Astrocyte (in vitro differentiated cells and primary cell): ENCODE measurements at regions not wholly inside any gene's neighbourhood (a gene's known extent, or its start where the extent isn't known, plus 50 kb on each side); places are given as distances from the start of the nearest gene placed in this dataset.

Experiments used
- DNase-seq: peaks from one replicate; pipeline ENCODE4 v3.0.0-alpha.2; 2010; ENCODE audit warnings: low read depth
- FAIRE-seq: peaks from 2 replicates; lab custom pipeline; 2011; peaks lifted over from hg19 to GRCh38; lab: Jason Lieb, UNC
- H2AFZ ChIP-seq: 2 replicates; pipeline ENCODE4 v1.6.0; 2012; ENCODE audit warnings: low read depth, low read length, inconsistent platforms
- H3K27ac ChIP-seq: 2 replicates; pipeline ENCODE4 v1.5.1; 2011; ENCODE audit warnings: low read depth, low read length, inconsistent platforms
- H3K27me3 ChIP-seq: 2 replicates; pipeline ENCODE4 v1.6.0; 2011; ENCODE audit warnings: low read length, inconsistent platforms; ENCODE audit not compliant: insufficient read depth
- H3K36me3 ChIP-seq: 2 replicates; pipeline ENCODE4 v1.5.1; 2011; ENCODE audit warnings: low read length, inconsistent platforms; ENCODE audit not compliant: insufficient read depth
- H3K4me1 ChIP-seq: 2 replicates; pipeline ENCODE4 v1.5.1; 2011; ENCODE audit warnings: low read length, inconsistent platforms; ENCODE audit not compliant: insufficient read depth
- H3K4me2 ChIP-seq: 2 replicates; pipeline ENCODE4 v1.6.0; 2012; ENCODE audit warnings: low read length, inconsistent platforms
- H3K4me3 ChIP-seq: 2 replicates; pipeline ENCODE4 v1.5.1; 2011; ENCODE audit warnings: low read depth, mild to moderate bottlenecking, low read length, inconsistent platforms; ENCODE audit not compliant: insufficient read depth
- H3K79me2 ChIP-seq: 2 replicates; pipeline ENCODE4 v1.6.0; 2012; ENCODE audit warnings: mild to moderate bottlenecking, low read length, inconsistent platforms; ENCODE audit not compliant: insufficient read depth
- H3K9ac ChIP-seq: 2 replicates; pipeline ENCODE4 v1.6.0; 2012; ENCODE audit warnings: mild to moderate bottlenecking, low read length, inconsistent platforms
- H3K9me3 ChIP-seq: 2 replicates; pipeline ENCODE4 v1.5.1; 2012; ENCODE audit warnings: low read depth, mild to moderate bottlenecking, low read length, inconsistent platforms; ENCODE audit not compliant: insufficient read depth
- H4K20me1 ChIP-seq: 2 replicates; pipeline ENCODE4 v1.6.0; 2012; ENCODE audit warnings: low read length, inconsistent platforms; ENCODE audit not compliant: insufficient read depth
- H3K27ac Mint-ChIP-seq: one replicate; pipeline ENCODE4 v1.8.0; 2021; ENCODE audit warnings: mild to moderate bottlenecking, mixed read lengths; ENCODE audit not compliant: unreplicated experiment
- H3K27me3 Mint-ChIP-seq: one replicate; pipeline ENCODE4 v1.8.0; 2021; ENCODE audit warnings: low read depth, mixed read lengths; ENCODE audit not compliant: unreplicated experiment
- H3K36me3 Mint-ChIP-seq: one replicate; pipeline ENCODE4 v1.8.0; 2021; ENCODE audit warnings: low read depth, mixed read lengths; ENCODE audit not compliant: unreplicated experiment
- H3K4me1 Mint-ChIP-seq: one replicate; pipeline ENCODE4 v1.8.0; 2021; ENCODE audit warnings: low read depth, mixed read lengths; ENCODE audit not compliant: unreplicated experiment
- H3K4me3 Mint-ChIP-seq: one replicate; pipeline ENCODE4 v1.8.0; 2021; ENCODE audit warnings: mild to moderate bottlenecking, moderate library complexity, mixed read lengths; ENCODE audit not compliant: unreplicated experiment
- H3K9me3 Mint-ChIP-seq: one replicate; pipeline ENCODE4 v1.8.0; 2021; ENCODE audit warnings: mild to moderate bottlenecking, mixed read lengths; ENCODE audit not compliant: unreplicated experiment
- EZH2 ChIP-seq: IDR thresholded peaks from 2 replicates; pipeline ENCODE4 v1.6.1; 2012; ENCODE audit warnings: mild to moderate bottlenecking, low read length, inconsistent platforms; ENCODE audit not compliant: insufficient read depth
- TF ChIP-seq, protein P1 (sequence below): IDR thresholded peaks from 2 replicates; pipeline ENCODE4 v1.5.1; 2011; ENCODE audit warnings: low read depth, mild to moderate bottlenecking, inconsistent platforms, low read length, moderate library complexity; ENCODE audit not compliant: insufficient read depth

DNA sequence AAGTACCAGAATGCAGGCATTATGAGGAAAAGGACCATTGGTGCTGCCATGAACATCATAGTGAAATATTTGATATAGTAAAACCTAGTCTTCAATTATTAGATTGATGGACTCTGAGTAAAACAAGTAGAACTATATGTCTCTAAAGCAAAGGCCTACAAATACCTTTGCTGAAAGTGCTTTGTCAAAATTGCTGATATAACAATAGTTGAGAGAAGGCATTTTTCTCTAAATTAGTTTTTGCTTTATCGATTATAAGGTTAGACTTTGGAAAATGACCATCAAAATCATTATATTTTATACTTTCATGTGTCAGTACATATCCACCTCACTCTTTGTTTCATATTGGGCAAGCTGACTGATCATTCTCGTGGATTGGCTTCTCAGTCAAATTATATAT is 836.0 kb upstream of the FBXO33 start:
- Histone ChIP-seq H3K9ac (no peak overlapping the region), H2AFZ (no peak overlapping the region), H3K79me2 (no peaks in the 10 kb centered on the region), H3K27me3 (no peaks in the 10 kb centered on the region), H3K9me3 (no peaks in the 10 kb centered on the region), H3K4me2 (no peak overlapping the region), H4K20me1 (no peaks in the 10 kb centered on the region), H3K27ac (no peak overlapping the region), H3K4me3 (no peak overlapping the region), H3K36me3 (no peaks in the 10 kb centered on the region), H3K4me1 (no peaks in the 10 kb centered on the region)
- no peak for TF ChIP-seq EZH2
- TF ChIP-seq, protein P1, sequence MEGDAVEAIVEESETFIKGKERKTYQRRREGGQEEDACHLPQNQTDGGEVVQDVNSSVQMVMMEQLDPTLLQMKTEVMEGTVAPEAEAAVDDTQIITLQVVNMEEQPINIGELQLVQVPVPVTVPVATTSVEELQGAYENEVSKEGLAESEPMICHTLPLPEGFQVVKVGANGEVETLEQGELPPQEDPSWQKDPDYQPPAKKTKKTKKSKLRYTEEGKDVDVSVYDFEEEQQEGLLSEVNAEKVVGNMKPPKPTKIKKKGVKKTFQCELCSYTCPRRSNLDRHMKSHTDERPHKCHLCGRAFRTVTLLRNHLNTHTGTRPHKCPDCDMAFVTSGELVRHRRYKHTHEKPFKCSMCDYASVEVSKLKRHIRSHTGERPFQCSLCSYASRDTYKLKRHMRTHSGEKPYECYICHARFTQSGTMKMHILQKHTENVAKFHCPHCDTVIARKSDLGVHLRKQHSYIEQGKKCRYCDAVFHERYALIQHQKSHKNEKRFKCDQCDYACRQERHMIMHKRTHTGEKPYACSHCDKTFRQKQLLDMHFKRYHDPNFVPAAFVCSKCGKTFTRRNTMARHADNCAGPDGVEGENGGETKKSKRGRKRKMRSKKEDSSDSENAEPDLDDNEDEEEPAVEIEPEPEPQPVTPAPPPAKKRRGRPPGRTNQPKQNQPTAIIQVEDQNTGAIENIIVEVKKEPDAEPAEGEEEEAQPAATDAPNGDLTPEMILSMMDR: no peak
- Mint-ChIP-seq H3K27ac (no peak overlapping the region), H3K4me1 (no peaks in the 10 kb centered on the region), H3K9me3 (no peaks in the 10 kb centered on the region), H3K4me3 (no peak overlapping the region), H3K27me3 (no peaks in the 10 kb centered on the region), H3K36me3 (no peaks in the 10 kb centered on the region)
- FAIRE-seq: no peak
- no peak for DNase-seq

DNA sequence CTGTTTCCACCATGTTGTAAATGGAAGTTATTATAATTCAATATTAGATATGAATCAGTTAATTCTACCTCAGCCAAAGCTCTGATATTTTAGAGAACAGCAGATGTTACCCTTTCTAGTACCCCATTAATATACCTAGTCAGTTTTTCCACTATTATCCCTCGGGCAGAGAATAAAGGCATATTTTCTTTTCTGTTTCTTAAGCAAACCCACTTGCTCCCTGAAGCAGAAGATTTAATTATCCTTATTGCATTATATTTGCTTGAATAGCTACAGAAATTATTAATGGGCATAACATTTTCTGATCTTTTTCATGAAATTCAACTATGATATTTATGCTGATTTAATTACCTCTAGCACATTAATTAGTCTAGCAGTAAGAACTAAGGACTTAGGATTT is 832.9 kb upstream of the FBXO33 start:
- Histone ChIP-seq H3K4me3 (no peak overlapping the region), H3K36me3 (no peaks in the 10 kb centered on the region), H3K4me1 (no peaks in the 10 kb centered on the region), H4K20me1 (no peaks in the 10 kb centered on the region), H3K4me2 (no peak overlapping the region), H3K79me2 (no peaks in the 10 kb centered on the region), H3K27ac (no peak overlapping the region), H3K9ac (no peak overlapping the region), H3K27me3 (no peaks in the 10 kb centered on the region), H2AFZ (no peak overlapping the region), H3K9me3 (no peaks in the 10 kb centered on the region)
- no peak overlapping the region for H3K27ac Mint-ChIP-seq
- H3K36me3 Mint-ChIP-seq: no peaks in the 10 kb centered on the region
- H3K4me3 Mint-ChIP-seq: no peak overlapping the region
- no peaks in the 10 kb centered on the region for H3K4me1 Mint-ChIP-seq
- FAIRE-seq: no peak
- no peaks in the 10 kb centered on the region for H3K9me3 Mint-ChIP-seq
- TF ChIP-seq EZH2: no peak
- TF ChIP-seq, protein P1: no peak
- DNase-seq: no peak
- H3K27me3 Mint-ChIP-seq: no peaks in the 10 kb centered on the region

DNA sequence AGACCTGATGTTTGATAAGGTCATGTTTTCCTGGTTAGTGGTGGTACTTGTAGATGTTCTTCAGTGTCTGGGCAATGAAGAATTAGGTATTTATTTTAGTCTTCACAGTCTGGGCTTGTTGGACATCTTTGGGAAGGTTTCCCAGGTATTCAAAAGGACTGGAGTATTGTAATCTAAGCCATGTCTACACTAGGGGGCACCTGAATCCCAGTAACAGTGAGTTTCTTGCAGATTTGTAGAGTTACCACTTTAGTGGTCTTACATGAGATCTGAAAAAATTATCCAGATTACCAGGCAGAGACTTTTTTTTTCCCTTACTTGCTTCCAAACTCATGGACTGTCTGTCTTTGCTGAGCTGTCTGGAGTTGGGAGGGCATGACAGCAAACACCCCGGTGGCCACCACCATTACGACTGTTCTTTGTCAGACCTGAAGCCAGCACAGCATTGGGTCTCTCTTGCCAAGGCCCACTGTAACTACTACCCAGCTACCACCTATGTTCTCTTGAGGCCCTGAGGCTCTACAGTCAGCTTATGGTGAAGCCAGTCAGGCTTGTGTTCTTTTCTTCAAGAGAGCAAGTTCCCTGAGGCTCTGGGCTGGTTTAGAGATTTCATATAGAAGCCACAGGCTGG is 820.7 kb upstream of the FBXO33 start:
- Histone ChIP-seq H3K9ac (no peak overlapping the region), H3K79me2 (no peaks in the 10 kb centered on the region), H3K4me3 (no peak overlapping the region), H3K27me3 (no peaks in the 10 kb centered on the region), H3K9me3 (no peaks in the 10 kb centered on the region), H2AFZ (no peak overlapping the region), H3K4me1 (no peaks in the 10 kb centered on the region), H3K4me2 (no peak overlapping the region), H3K36me3 (no peaks in the 10 kb centered on the region), H3K27ac (no peak overlapping the region), H4K20me1 (no peaks in the 10 kb centered on the region)
- Mint-ChIP-seq H3K9me3 (no peaks in the 10 kb centered on the region), H3K4me1 (no peaks in the 10 kb centered on the region), H3K27ac (no peak overlapping the region), H3K27me3 (no peaks in the 10 kb centered on the region), H3K4me3 (no peak overlapping the region), H3K36me3 (no peaks in the 10 kb centered on the region)
- FAIRE-seq (no peak), DNase-seq (no peak)
- TF ChIP-seq, protein P1: no peak
- TF ChIP-seq EZH2: no peak
